Ovary (tissue), 7 donors: ENCODE measurements at regions not wholly inside any gene's neighbourhood (a gene's known extent, or its start where the extent isn't known, plus 50 kb on each side); places are given as distances from the start of the nearest gene placed in this dataset.

Source experiments
- DNase-seq, 5 donors: peaks; one replicate each; pipeline ENCODE4 v3.0.0-alpha.2; 2019 to 2020
- H3K27ac ChIP-seq, 2 donors: fragments of 200-600 bp; one replicate each; pipeline versions ENCODE4 v1.5.1 to v1.8.0; 2019 to 2022
- H3K27me3 ChIP-seq: fragments of 200-600 bp; one replicate; pipeline ENCODE4 v1.8.0; 2022
- H3K36me3 ChIP-seq: fragments of 200-600 bp; sonication (generic); one replicate; pipeline ENCODE4 v1.5.1; 2019
- H3K4me1 ChIP-seq: one replicate; pipeline ENCODE4 v1.8.1; 2013; ENCODE audit warnings: mild to moderate bottlenecking, moderate library complexity; ENCODE audit not compliant: insufficient read depth
- H3K4me3 ChIP-seq: fragments of 200-600 bp; sonication (generic); one replicate; pipeline ENCODE4 v1.5.1; 2017
- H3K9me3 ChIP-seq, 2 donors: fragments of 200-600 bp in 1 of 2; sonication (generic) in 1 of 2; one replicate each; pipeline versions ENCODE4 v1.5.1 to v1.8.1; 2013 to 2019; ENCODE audit warnings: mild to moderate bottlenecking in 1 of 2, moderate library complexity in 1 of 2
- EP300 ChIP-seq: sonication (generic); formaldehyde crosslinking; IDR thresholded peaks from one replicate; pipeline ENCODE4 v1.6.1; 2017; ENCODE audit warnings: antibody characterized with exemption
- POLR2A ChIP-seq: fragments of 450-650 bp; IDR thresholded peaks from one replicate; pipeline ENCODE4 v1.6.1; 2017; ENCODE audit warnings: antibody characterized with exemption, mild to moderate bottlenecking, moderate library complexity
- WGBS, 3 donors: extraction: QIAGEN DNeasy Blood & Tissue Kit in 1 of 3; methylation state at CpG; one replicate each; pipeline versions ENCODE4 v1.1.5 to v1.1.7; 2013 to 2017; 5-methylcytosine and 5-hydroxymethylcytosine counted together
- intact Hi-C, 4 donors: fragments of 100-400 bp; cut with DNase I; formaldehyde crosslinking; loops; one replicate each; pipeline versions ENCODE4 v1.11.0 to v1.15.1; 2022 to 2023
- TF ChIP-seq, protein P1 (sequence below), 3 donors: fragments of 450-650 bp in 2 of 3; fragments of 200-600 bp in 1 of 3; IDR thresholded peaks; one replicate each; pipeline versions ENCODE4 v1.5.1 to v1.8.0; 2016 to 2022; ENCODE audit warnings: antibody characterized with exemption in 3 of 3, mild to moderate bottlenecking in 1 of 3
- donor health status: DM: no; HTN: no; CAD: no; lungs with moderate emphysema.
- donor health status: DM: no; HTN: no; CAD: no.
- donor health status: Bipolar disorder and iron deficiency.
- donor health status: DM: no; HTN: no; CAD: no.
- donor health status: DM: yes; HTN: yes; CAD: no.

DNA sequence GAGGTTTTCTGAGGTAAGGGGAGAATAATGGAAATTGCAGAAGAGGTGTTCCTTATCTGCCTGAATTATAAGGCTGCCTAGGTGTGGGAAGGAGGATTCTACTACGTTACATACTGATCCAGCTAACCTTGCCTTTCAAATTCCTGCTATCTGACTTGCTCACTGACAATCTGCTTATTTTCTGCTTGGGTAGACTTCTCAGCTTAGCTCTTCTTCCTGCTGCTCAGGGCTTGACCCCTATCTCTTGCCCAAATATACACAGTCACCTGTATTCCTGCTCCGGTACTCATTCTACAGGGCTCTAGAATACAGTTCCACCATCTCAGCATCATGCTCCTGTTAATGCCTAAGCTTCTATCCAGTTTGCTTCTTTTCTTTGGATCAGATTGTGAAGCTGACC lies 1607.6 kb downstream of the OLFM4 start:
- no peaks in the 10 kb centered on the region for H3K27me3 ChIP-seq
- H3K4me3 ChIP-seq = no peak overlapping the region
- no peak overlapping the region for H3K27ac ChIP-seq
- no peaks in the 10 kb centered on the region for H3K9me3 ChIP-seq
- TF ChIP-seq, protein P1, sequence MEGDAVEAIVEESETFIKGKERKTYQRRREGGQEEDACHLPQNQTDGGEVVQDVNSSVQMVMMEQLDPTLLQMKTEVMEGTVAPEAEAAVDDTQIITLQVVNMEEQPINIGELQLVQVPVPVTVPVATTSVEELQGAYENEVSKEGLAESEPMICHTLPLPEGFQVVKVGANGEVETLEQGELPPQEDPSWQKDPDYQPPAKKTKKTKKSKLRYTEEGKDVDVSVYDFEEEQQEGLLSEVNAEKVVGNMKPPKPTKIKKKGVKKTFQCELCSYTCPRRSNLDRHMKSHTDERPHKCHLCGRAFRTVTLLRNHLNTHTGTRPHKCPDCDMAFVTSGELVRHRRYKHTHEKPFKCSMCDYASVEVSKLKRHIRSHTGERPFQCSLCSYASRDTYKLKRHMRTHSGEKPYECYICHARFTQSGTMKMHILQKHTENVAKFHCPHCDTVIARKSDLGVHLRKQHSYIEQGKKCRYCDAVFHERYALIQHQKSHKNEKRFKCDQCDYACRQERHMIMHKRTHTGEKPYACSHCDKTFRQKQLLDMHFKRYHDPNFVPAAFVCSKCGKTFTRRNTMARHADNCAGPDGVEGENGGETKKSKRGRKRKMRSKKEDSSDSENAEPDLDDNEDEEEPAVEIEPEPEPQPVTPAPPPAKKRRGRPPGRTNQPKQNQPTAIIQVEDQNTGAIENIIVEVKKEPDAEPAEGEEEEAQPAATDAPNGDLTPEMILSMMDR (IDR thresholded peaks at IDR 0.05) = no peak
- TF ChIP-seq POLR2A (no peak), EP300 (no peak)
- no peaks in the 10 kb centered on the region for H3K4me1 ChIP-seq
- 84 to 91% (median 85%) methylated on average over 2 of the region's 2 CpGs for WGBS, 3 donors
- no peaks in the 10 kb centered on the region for H3K36me3 ChIP-seq
- no peak for DNase-seq
- intact Hi-C loops = no loop called here

DNA sequence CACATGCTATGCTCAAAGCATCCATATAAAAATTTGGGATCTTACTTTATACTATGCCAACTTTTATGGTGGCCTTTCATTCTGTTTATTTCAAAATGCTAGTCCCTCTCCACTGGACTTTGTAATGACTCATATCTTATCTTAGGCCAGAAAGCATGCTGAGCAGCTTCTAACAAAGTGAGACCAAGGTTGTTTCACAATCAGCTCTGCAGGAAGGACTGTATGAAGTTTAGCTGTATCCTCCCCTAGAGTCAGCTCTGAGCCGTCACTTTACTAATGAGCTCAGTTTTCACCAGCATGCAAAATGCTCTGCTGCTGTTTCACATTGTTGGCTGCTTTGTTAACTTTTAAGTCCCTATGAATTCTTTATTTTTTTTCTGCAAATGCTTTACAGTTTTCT lies 1608.8 kb downstream of the OLFM4 start:
- TF ChIP-seq, protein P1 (IDR thresholded peaks at IDR 0.05) = no peak
- no peak for TF ChIP-seq EP300
- TF ChIP-seq POLR2A = no peak
- H3K9me3 ChIP-seq = no peaks in the 10 kb centered on the region
- no peaks in the 10 kb centered on the region for H3K27me3 ChIP-seq
- intact Hi-C loops = no loop called here
- no peak overlapping the region for H3K27ac ChIP-seq
- H3K36me3 ChIP-seq = no peaks in the 10 kb centered on the region
- no peak for DNase-seq
- no peaks in the 10 kb centered on the region for H3K4me1 ChIP-seq
- no peak overlapping the region for H3K4me3 ChIP-seq
- WGBS, 3 donors = 7 to 16% (median 8%) methylated on average over 1 of the region's 1 CpG

DNA sequence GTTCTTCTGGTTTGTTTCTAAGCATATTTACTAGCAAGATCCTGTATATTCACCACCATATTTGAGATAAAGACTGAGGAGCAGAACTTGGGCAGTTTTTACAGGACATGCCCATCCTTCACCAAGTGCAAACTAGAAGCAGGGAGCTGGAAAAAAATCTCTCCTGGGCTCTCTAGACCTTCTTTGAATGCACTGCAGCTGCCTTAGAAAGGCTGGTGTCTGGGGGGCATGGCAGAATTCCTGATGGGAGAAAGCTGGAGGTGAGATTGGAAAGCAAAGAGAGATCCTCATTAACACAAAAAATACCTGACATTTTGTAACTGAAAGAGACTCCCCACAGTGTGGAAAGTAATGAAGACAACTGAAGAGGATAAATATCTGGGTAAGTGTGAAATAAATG lies 1612.1 kb downstream of the OLFM4 start:
- no peaks in the 10 kb centered on the region for H3K4me1 ChIP-seq
- DNase-seq = no peak
- H3K9me3 ChIP-seq = no peaks in the 10 kb centered on the region
- no peaks in the 10 kb centered on the region for H3K27me3 ChIP-seq
- H3K27ac ChIP-seq = no peak overlapping the region
- TF ChIP-seq EP300 = no peak
- no peak for TF ChIP-seq POLR2A
- TF ChIP-seq, protein P1 (IDR thresholded peaks at IDR 0.05) = no peak
- no peak overlapping the region for H3K4me3 ChIP-seq
- no peaks in the 10 kb centered on the region for H3K36me3 ChIP-seq
- intact Hi-C loops = no loop called here

DNA sequence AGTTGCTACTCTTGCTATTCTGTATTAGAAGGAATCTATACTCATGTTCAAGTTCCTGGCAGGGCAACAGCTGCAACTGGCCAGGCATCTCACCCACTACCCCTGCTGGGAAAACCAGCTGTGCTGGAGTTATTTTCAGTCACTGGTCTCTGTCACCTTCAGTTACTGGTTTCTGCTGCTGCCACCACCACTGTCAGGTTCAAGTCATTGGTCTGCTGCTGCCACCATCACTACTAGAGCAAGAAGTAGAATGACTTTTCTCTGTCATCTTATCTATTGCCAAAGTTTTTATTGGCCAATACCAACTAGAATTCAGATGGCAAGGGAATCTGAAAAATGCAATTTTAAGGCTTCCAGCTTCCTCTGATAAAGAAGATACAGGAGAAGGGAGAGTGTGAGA lies 1615.2 kb downstream of the OLFM4 start:
- DNase-seq = no peak
- H3K4me1 ChIP-seq = no peaks in the 10 kb centered on the region

DNA sequence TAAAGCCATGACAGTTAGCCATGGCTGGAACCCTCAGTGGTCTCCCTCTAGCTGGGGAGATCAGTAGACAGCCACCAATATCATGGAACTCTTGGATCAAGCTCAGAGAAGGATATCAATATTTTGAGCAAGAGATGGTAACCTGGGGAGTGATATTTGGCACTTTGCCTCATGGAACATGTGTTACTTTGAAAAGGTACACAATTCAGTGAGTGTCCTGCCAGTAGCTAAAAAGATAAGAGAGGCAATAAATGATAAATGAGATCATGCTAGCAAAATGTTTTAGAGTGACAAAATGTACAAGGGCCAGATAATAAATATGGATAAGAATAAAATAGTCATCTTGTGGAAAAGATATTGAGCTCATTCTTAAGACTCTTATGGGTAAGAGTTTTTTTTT lies 1618.7 kb downstream of the OLFM4 start:
- Histone ChIP-seq H3K4me3 (no peak overlapping the region), H3K27me3 (no peaks in the 10 kb centered on the region), H3K36me3 (no peaks in the 10 kb centered on the region), H3K27ac (no peak overlapping the region), H3K4me1 (no peaks in the 10 kb centered on the region), H3K9me3 (no peaks in the 10 kb centered on the region)
- intact Hi-C loops = no loop called here
- DNase-seq = no peak
- TF ChIP-seq EP300 = no peak
- no peak for TF ChIP-seq POLR2A
- TF ChIP-seq, protein P1 (IDR thresholded peaks at IDR 0.05) = no peak

More for the DNA sequence above, 1615.2 kb downstream of the OLFM4 start:
- Histone ChIP-seq H3K9me3 (no peaks in the 10 kb centered on the region), H3K27ac (no peak overlapping the region), H3K4me3 (no peak overlapping the region), H3K36me3 (no peaks in the 10 kb centered on the region), H3K27me3 (no peaks in the 10 kb centered on the region)
- TF ChIP-seq POLR2A = no peak
- intact Hi-C loops = no loop called here
